GM23248 (cell line): ENCODE measurements at regions not wholly inside any gene's neighbourhood (a gene's known extent, or its start where the extent isn't known, plus 50 kb on each side); places are given as distances from the start of the nearest gene placed in this dataset.

ENCODE experiments used
- DNase-seq: peaks from one replicate; pipeline ENCODE4 v3.0.0-alpha.2; 2015
- H2AFZ ChIP-seq: fragments of 200-600 bp; sonication (generic); 2 replicates; pipeline ENCODE4 v1.6.1; 2016; ENCODE audit warnings: antibody characterized with exemption
- H3F3A ChIP-seq: fragments of 200-600 bp; sonication (generic); 2 replicates; pipeline ENCODE4 v1.6.1; 2016; ENCODE audit warnings: mild to moderate bottlenecking, antibody characterized with exemption, mixed run types; ENCODE audit not compliant: insufficient read depth
- H3K27ac ChIP-seq: fragments of 200-600 bp; sonication (generic); 2 replicates; pipeline ENCODE4 v1.5.1; 2016; ENCODE audit warnings: mild to moderate bottlenecking
- H3K27me3 ChIP-seq: fragments of 200-600 bp; sonication (generic); replicated peaks from 2 replicates; pipeline ENCODE4 v1.6.1; 2016; ENCODE audit warnings: mild to moderate bottlenecking; ENCODE audit not compliant: insufficient read depth
- H3K36me3 ChIP-seq: fragments of 200-600 bp; sonication (generic); 2 replicates; pipeline ENCODE4 v1.6.1; 2016; ENCODE audit warnings: low read depth, mild to moderate bottlenecking
- H3K4me1 ChIP-seq: fragments of 200-600 bp; sonication (generic); 2 replicates; pipeline ENCODE4 v1.6.1; 2016; ENCODE audit warnings: mild to moderate bottlenecking; ENCODE audit not compliant: insufficient read depth
- H3K4me2 ChIP-seq: fragments of 200-600 bp; sonication (generic); one replicate; pipeline ENCODE4 v1.6.1; 2016; ENCODE audit warnings: mild to moderate bottlenecking; ENCODE audit not compliant: unreplicated experiment
- H3K4me3 ChIP-seq: fragments of 200-600 bp; sonication (generic); 2 replicates; pipeline ENCODE4 v1.5.1; 2016; ENCODE audit warnings: mild to moderate bottlenecking
- H3K79me2 ChIP-seq: fragments of 200-600 bp; sonication (generic); 2 replicates; pipeline ENCODE4 v1.6.1; 2016; ENCODE audit warnings: mild to moderate bottlenecking; ENCODE audit not compliant: insufficient read depth
- H3K9ac ChIP-seq: fragments of 200-600 bp; sonication (generic); 2 replicates; pipeline ENCODE4 v1.6.1; 2016; ENCODE audit warnings: mild to moderate bottlenecking
- H3K9me2 ChIP-seq: fragments of 200-600 bp; sonication (generic); 2 replicates; pipeline ENCODE4 v1.6.1; 2016; ENCODE audit warnings: mixed run types, mild to moderate bottlenecking, moderate library complexity; ENCODE audit not compliant: insufficient read depth
- H3K9me3 ChIP-seq: fragments of 200-600 bp; sonication (generic); one replicate; pipeline ENCODE4 v1.6.1; 2017; ENCODE audit warnings: low read depth
- H4K20me1 ChIP-seq: fragments of 200-600 bp; sonication (generic); 2 replicates; pipeline ENCODE4 v1.6.0; 2016; ENCODE audit not compliant: insufficient read depth
- EZH2 ChIP-seq: fragments of 200-600 bp; sonication (generic); IDR thresholded peaks from 2 replicates; pipeline ENCODE4 v1.6.1; 2018; ENCODE audit warnings: antibody characterized with exemption, mild to moderate bottlenecking; ENCODE audit not compliant: insufficient read depth, poor library complexity, severe bottlenecking
- EZH2phosphoT487 ChIP-seq: fragments of 200-600 bp; sonication (generic); IDR thresholded peaks from 2 replicates; pipeline ENCODE4 v1.6.1; 2018; ENCODE audit warnings: antibody characterized with exemption, moderate library complexity, mild to moderate bottlenecking, low read depth; ENCODE audit not compliant: insufficient read depth
- WGBS, 2 experiments: methylation state at CpG; one replicate each; pipeline ENCODE4 v1.1.6; 2015 to 2017; ENCODE audit warnings: low lambda C conversion rate in 2 of 2, low coverage in 1 of 2; ENCODE audit errors: missing lambda C conversion rate in 2 of 2; 5-methylcytosine and 5-hydroxymethylcytosine counted together
- in situ Hi-C: fragments of 300-500 bp; cut with MboI; formaldehyde crosslinking; loops from 2 replicates; pipeline ENCODE4 v1.15.0; 2020

DNA sequence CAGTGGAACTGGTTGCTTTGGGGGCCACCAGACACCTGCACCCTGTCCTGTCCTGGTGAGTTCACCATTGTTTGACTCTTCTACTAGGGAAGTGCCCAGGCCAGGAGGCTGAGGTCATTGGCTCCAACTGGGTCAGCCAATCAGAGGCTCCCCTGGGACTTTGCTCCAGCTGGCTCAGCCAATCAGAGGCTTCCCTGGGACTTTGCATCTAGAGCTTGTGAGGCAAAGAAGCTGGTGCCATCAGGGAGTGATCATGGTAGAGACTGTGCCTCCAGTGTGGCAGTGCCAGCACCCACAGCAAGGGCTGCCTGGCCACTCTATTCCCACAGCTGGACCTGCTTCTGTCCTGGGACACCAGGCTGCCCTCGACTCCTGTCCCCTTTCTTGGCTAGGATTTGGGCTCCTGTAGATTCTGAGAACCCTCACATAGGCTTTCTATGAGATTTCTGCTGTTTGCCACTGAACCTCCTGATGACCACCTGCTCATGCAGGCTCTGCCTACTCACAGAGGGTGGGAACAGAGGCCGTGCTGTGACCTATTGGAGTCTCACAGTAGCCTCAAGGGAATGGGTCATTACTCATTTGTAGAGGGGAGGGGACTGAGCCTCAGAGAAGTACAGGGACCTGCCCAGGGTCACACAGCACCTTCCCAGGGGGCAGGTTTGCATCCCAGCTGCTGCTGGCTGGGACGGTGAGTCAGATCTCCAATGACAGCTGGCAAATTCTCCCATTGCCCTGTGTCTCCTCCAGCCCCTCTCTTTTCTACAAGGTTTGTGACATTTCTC is 59.2 kb upstream of the SHISAL1 start:
- no peaks in the 10 kb centered on the region for H3K36me3 ChIP-seq
- no peak overlapping the region for H3K4me2 ChIP-seq
- no peak overlapping the region for H3K4me3 ChIP-seq
- H3K9ac ChIP-seq: no peak overlapping the region
- no peaks in the 10 kb centered on the region for H3K9me3 ChIP-seq
- 74 to 76% methylated on average over 3 of the region's 3 CpGs for WGBS, 2 experiments
- H3K4me1 ChIP-seq: no peaks in the 10 kb centered on the region
- H3K27me3 ChIP-seq: no peaks in the 10 kb centered on the region
- H2AFZ ChIP-seq: no peak overlapping the region
- TF ChIP-seq EZH2: no peak
- no peak for DNase-seq
- H3K79me2 ChIP-seq: no peaks in the 10 kb centered on the region
- in situ Hi-C loops: no loop called here
- H3K27ac ChIP-seq: no peak overlapping the region
- H3K9me2 ChIP-seq: no peaks in the 10 kb centered on the region
- no peaks in the 10 kb centered on the region for H4K20me1 ChIP-seq
- H3F3A ChIP-seq: no peaks in the 10 kb centered on the region

GRCh38 chr22:44369916-44370801 is 57.4 kb upstream of the SHISAL1 start:
- WGBS, 2 experiments: 47 to 50% methylated on average over 18 of the region's 18 CpGs
- Histone ChIP-seq H3K4me1 (no peaks in the 10 kb centered on the region), H3K79me2 (no peaks in the 10 kb centered on the region), H3K4me2 (no peak overlapping the region), H2AFZ (no peak overlapping the region), H3K4me3 (no peak overlapping the region), H3K9me3 (no peaks in the 10 kb centered on the region), H3K36me3 (no peaks in the 10 kb centered on the region), H3K9ac (no peak overlapping the region), H3K27me3 (no peaks in the 10 kb centered on the region), H3K27ac (no peak overlapping the region), H3K9me2 (no peaks in the 10 kb centered on the region), H3F3A (no peaks in the 10 kb centered on the region), H4K20me1 (no peaks in the 10 kb centered on the region)
- in situ Hi-C loops: no loop called here
- DNase-seq: no peak
- TF ChIP-seq EZH2phosphoT487 (no peak), EZH2 (no peak)

- H3K9me2 ChIP-seq: no peaks in the 10 kb centered on the region
- no peak for DNase-seq
- H3K27me3 ChIP-seq: no peaks in the 10 kb centered on the region
- H3K79me2 ChIP-seq: no peaks in the 10 kb centered on the region
- H3K9ac ChIP-seq: no peak overlapping the region
- no peak overlapping the region for H3K4me3 ChIP-seq
- no peaks in the 10 kb centered on the region for H3K9me3 ChIP-seq
- H3K27ac ChIP-seq: no peak overlapping the region
- no peaks in the 10 kb centered on the region for H4K20me1 ChIP-seq
- TF ChIP-seq EZH2 (no peak), EZH2phosphoT487 (no peak)
- in situ Hi-C loops: no loop called here
- H3K36me3 ChIP-seq: no peaks in the 10 kb centered on the region
- H3F3A ChIP-seq: no peaks in the 10 kb centered on the region
- 87 to 92% methylated on average over 15 of the region's 15 CpGs for WGBS, 2 experiments
- H3K4me2 ChIP-seq: no peak overlapping the region
- peaks cover 5% of the 10 kb centered on the region; the same call in 1 of the 2 replicates for H3K4me1 ChIP-seq
- H2AFZ ChIP-seq: no peak overlapping the region
These were observed 56.5 kb upstream of the SHISAL1 start for GRCh38 chr22:44369293-44369661.

DNA sequence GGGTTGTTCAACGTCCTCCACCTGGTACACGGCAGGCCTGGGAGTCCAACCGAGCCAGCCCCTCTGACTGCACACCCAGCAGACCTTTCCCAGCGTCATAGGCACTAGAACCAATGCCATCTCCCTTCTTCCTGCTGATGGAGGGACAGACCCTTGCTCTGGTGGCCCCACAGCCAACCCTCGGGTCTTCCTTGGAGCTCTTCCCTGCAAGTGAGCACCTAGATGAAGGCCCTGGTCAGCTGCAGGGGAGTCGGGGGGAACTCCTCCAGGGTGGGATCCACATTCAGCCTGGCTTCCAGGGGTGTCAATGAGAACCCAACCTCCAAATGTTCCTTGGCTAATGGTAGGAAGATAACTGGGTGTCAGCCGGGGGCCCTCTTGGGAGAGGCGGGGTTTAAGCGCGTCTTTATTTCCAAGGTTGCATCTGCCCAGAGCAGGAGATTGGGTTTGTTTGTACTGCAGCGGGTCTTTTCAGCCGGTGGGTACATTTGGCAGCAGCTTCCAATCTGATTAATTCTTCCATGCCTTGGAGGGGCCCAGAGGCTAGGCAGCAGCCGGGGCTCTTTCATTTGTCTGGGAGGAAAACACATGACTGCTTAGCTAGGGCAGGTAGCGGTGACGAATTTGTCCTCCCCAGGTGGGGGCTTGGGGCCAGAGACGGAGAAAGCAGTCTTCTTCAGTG is 56.0 kb upstream of the SHISAL1 start:
- H3K79me2 ChIP-seq: no peaks in the 10 kb centered on the region
- no peak for DNase-seq
- no peaks in the 10 kb centered on the region for H3K9me3 ChIP-seq
- WGBS, 2 experiments: 91% methylated on average over 16 of the region's 16 CpGs
- TF ChIP-seq EZH2phosphoT487 (no peak), EZH2 (no peak)
- no peaks in the 10 kb centered on the region for H3K27me3 ChIP-seq
- no peaks in the 10 kb centered on the region for H3F3A ChIP-seq
- H2AFZ ChIP-seq: no peak overlapping the region
- H3K4me1 ChIP-seq: peaks cover 10% of the 10 kb centered on the region
- no peaks in the 10 kb centered on the region for H3K36me3 ChIP-seq
- no peaks in the 10 kb centered on the region for H4K20me1 ChIP-seq
- in situ Hi-C loops: no loop called here
- no peaks in the 10 kb centered on the region for H3K9me2 ChIP-seq
- H3K4me3 ChIP-seq: no peak overlapping the region
- H3K9ac ChIP-seq: no peak overlapping the region
- H3K4me2 ChIP-seq: no peak overlapping the region
- no peak overlapping the region for H3K27ac ChIP-seq
